CD4-positive, alpha-beta T cell (primary cell): ENCODE measurements at regions not wholly inside any gene's neighbourhood (a gene's known extent, or its start where the extent isn't known, plus 50 kb on each side); places are given as distances from the start of the nearest gene placed in this dataset.
"Not testable (repeated sequence)": the region's sequence is repeated elsewhere in the genome, so short reads cannot be mapped to it uniquely, and the experiment has no call there.

Experiments
- ATAC-seq: fragments of 200-7000 bp; cut with Tn5 transposase; one replicate; pipeline ENCODE4 v1.10.0; 2022; ENCODE audit warnings: mild to moderate bottlenecking; ENCODE audit not compliant: poor library complexity
- CTCF ChIA-PET: fragments of 350-600 bp; sonication (Branson Sonifier 250); formaldehyde crosslinking; loops from one replicate; lab custom pipeline; 2021; ENCODE audit warnings: antibody characterized with exemption, inconsistent platforms; lab: Charles Lee
- POLR2A ChIA-PET: fragments of 350-600 bp; sonication (Branson Sonifier 250); formaldehyde crosslinking; loops from one replicate; lab custom pipeline; 2021; ENCODE audit warnings: antibody characterized with exemption, inconsistent platforms; lab: Charles Lee
- DNase-seq, 14 experiments: peaks; one replicate each; pipeline ENCODE4 v3.0.0-alpha.2; 2013 to 2020; ENCODE audit warnings: mixed read lengths in 2 of 14
- H3K27ac ChIP-seq, 2 donors: one replicate each; pipeline versions ENCODE4 v1.5.1 to v1.7.0; 2013; ENCODE audit warnings: low read length in 2 of 2, low read depth in 1 of 2, mild to moderate bottlenecking in 1 of 2
- H3K27me3 ChIP-seq, 2 experiments: 1 replicate in 1 of 2; 2 replicates in 1 of 2; pipeline versions ENCODE4 v1.6.1 to v1.7.0; 2013; ENCODE audit warnings: low read length in 2 of 2, control low read depth in 1 of 2, mild to moderate bottlenecking in 1 of 2, moderate library complexity in 1 of 2; ENCODE audit not compliant: insufficient read depth in 2 of 2, control insufficient read depth in 1 of 2
- H3K36me3 ChIP-seq: one replicate; pipeline ENCODE4 v1.6.1; 2013; ENCODE audit warnings: low read length, control low read depth; ENCODE audit not compliant: insufficient read depth
- H3K4me1 ChIP-seq: one replicate; pipeline ENCODE4 v1.6.1; 2013; ENCODE audit warnings: low read length, control low read depth; ENCODE audit not compliant: insufficient read depth
- H3K4me3 ChIP-seq: one replicate; pipeline ENCODE4 v1.5.1; 2013; ENCODE audit warnings: mild to moderate bottlenecking, low read length, moderate library complexity
- H3K9me3 ChIP-seq, 2 experiments: 1 replicate in 1 of 2; 2 replicates in 1 of 2; pipeline versions ENCODE4 v1.6.1 to v1.7.0; 2013; ENCODE audit warnings: low read length in 2 of 2, mild to moderate bottlenecking in 2 of 2, control low read depth in 1 of 2, moderate library complexity in 1 of 2; ENCODE audit not compliant: control insufficient read depth in 1 of 2, insufficient read depth in 1 of 2
- H3K27ac Mint-ChIP-seq: one replicate; pipeline ENCODE4 v1.8.0; 2020; ENCODE audit warnings: mixed read lengths
- H3K27me3 Mint-ChIP-seq: one replicate; pipeline ENCODE4 v1.8.0; 2021; ENCODE audit warnings: mixed read lengths
- H3K36me3 Mint-ChIP-seq: one replicate; pipeline ENCODE4 v1.8.0; 2021; ENCODE audit warnings: low read depth, mixed read lengths
- H3K4me1 Mint-ChIP-seq: one replicate; pipeline ENCODE4 v1.8.0; 2021; ENCODE audit warnings: low read depth, mixed read lengths
- H3K4me3 Mint-ChIP-seq: one replicate; pipeline ENCODE4 v1.8.0; 2020; ENCODE audit warnings: mild to moderate bottlenecking, mixed read lengths
- H3K9me3 Mint-ChIP-seq: one replicate; pipeline ENCODE4 v1.8.0; 2020; ENCODE audit warnings: mixed read lengths
- CTCF ChIP-seq: fragments of 200-600 bp; IDR thresholded peaks from one replicate; pipeline ENCODE4 v1.8.0; 2022; ENCODE audit warnings: antibody characterized with exemption, mild to moderate bottlenecking
- intact Hi-C, 2 experiments: fragments of 100-400 bp; cut with DNase I in 1 of 2; cut with micrococcal nuclease in 1 of 2; formaldehyde crosslinking; loops; one replicate each; pipeline versions ENCODE4 v1.15.1 to v1.9.0; 2023 to 2025; cut with DNase I, micrococcal nuclease

DNA sequence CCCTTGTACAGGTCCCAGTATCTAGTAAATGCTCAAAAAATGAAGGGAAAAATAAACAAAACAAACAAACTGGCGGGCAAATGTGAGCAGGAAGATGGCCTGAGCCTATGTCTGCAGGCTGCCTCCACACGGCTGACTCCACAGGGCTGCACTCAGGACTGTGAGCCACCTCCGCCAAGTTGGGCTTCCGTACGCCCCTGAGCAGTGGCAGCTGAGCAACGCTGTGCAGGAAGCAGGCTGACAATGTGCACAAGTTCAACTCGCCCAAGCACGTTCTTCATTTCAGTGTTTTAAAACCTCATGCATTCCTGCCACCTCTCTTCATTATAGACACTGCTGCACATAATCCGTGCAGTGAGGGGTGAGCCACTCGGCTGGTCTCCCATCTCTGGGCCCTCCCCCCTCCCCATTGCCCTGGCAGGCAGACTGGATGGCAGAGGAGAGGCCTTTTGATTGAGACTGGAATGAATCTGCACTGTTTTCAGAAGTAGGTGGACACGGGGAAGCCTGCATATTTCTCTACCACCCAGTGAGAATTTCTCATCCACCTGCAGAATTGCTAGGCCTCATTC is 915.3 kb downstream of the UQCRFS1 start:
- no peaks in the 10 kb centered on the region for H3K36me3 Mint-ChIP-seq
- Histone ChIP-seq H3K4me1 (no peaks in the 10 kb centered on the region), H3K27me3 (no peaks in the 10 kb centered on the region), H3K4me3 (no peak overlapping the region), H3K27ac (no peak overlapping the region), H3K36me3 (no peaks in the 10 kb centered on the region), H3K9me3 (peaks cover 0 to 26% of the 10 kb centered on the region in 2 experiments)
- no peak for TF ChIP-seq CTCF
- DNase-seq (no peak), ATAC-seq (no peak)
- H3K4me1 Mint-ChIP-seq: no peaks in the 10 kb centered on the region
- ChIA-PET CTCF (no interaction called here), POLR2A (no interaction called here)
- intact Hi-C loops: no loop called here
- no peaks in the 10 kb centered on the region for H3K9me3 Mint-ChIP-seq
- no peaks in the 10 kb centered on the region for H3K27me3 Mint-ChIP-seq
- H3K27ac Mint-ChIP-seq: no peak overlapping the region
- no peak overlapping the region for H3K4me3 Mint-ChIP-seq

GRCh38 chr19:28297036-28297435 is 915.9 kb downstream of the UQCRFS1 start:
- CTCF ChIA-PET: no interaction called here
- no peak overlapping the region for H3K4me3 Mint-ChIP-seq
- no peaks in the 10 kb centered on the region for H3K27me3 Mint-ChIP-seq
- Histone ChIP-seq H3K36me3 (no peaks in the 10 kb centered on the region), H3K9me3 (peaks cover 0 to 28% of the 10 kb centered on the region in 2 experiments), H3K27me3 (no peaks in the 10 kb centered on the region), H3K27ac (no peak overlapping the region), H3K4me1 (no peaks in the 10 kb centered on the region), H3K4me3 (no peak overlapping the region)
- no peaks in the 10 kb centered on the region for H3K9me3 Mint-ChIP-seq
- ATAC-seq (no peak), DNase-seq (no peak)
- H3K36me3 Mint-ChIP-seq: no peaks in the 10 kb centered on the region
- intact Hi-C loops: no loop called here
- POLR2A ChIA-PET: no interaction called here
- H3K27ac Mint-ChIP-seq: no peak overlapping the region
- TF ChIP-seq CTCF: no peak
- no peaks in the 10 kb centered on the region for H3K4me1 Mint-ChIP-seq

DNA sequence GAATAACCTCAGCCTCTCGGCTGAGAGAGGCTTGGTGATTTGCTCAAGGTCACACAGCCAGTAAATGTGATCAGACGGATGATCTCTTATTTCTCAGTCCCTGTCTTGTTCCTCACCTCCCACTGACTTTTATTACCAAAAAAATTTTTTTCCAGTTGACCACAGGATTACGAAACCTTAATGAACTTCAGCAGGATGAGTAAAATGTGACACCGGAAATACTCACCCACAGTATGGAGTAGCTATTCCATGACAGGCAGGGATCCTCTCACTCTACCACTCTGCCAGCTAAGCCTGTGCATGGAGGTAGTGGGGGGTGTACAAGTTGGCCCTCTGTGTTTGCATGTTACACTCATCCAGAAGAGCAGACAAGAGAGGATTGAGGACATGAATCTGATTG is 916.4 kb downstream of the UQCRFS1 start:
- ATAC-seq: no peak
- Mint-ChIP-seq H3K4me1 (no peaks in the 10 kb centered on the region), H3K36me3 (no peaks in the 10 kb centered on the region), H3K27me3 (no peaks in the 10 kb centered on the region), H3K4me3 (no peak overlapping the region), H3K27ac (no peak overlapping the region), H3K9me3 (no peaks in the 10 kb centered on the region)
- Histone ChIP-seq H3K4me1 (no peaks in the 10 kb centered on the region), H3K9me3 (peaks cover 0 to 28% of the 10 kb centered on the region in 2 experiments), H3K27ac (no peak overlapping the region), H3K36me3 (no peaks in the 10 kb centered on the region), H3K27me3 (peaks cover 0 to 3% of the 10 kb centered on the region in 2 experiments), H3K4me3 (no peak overlapping the region)
- intact Hi-C loops: no loop called here
- no peak for DNase-seq
- CTCF ChIA-PET: no interaction called here
- POLR2A ChIA-PET: no interaction called here
- no peak for TF ChIP-seq CTCF

GRCh38 chr19:28294975-28295374 is 918.0 kb downstream of the UQCRFS1 start:
- H3K36me3 ChIP-seq, H3K27me3 ChIP-seq, H3K27ac ChIP-seq, H3K4me1 ChIP-seq, DNase-seq, POLR2A ChIA-PET, H3K4me3 ChIP-seq, H3K36me3 Mint-ChIP-seq, CTCF ChIA-PET, H3K27ac Mint-ChIP-seq, ATAC-seq, H3K4me3 Mint-ChIP-seq, H3K9me3 Mint-ChIP-seq, H3K27me3 Mint-ChIP-seq, intact Hi-C loops, H3K4me1 Mint-ChIP-seq: not testable (repeated sequence)
- peaks cover 0 to 26% of the 10 kb centered on the region in 2 experiments for H3K9me3 ChIP-seq
